Panc1 (cell line): ENCODE measurements at regions not wholly inside any gene's neighbourhood (a gene's known extent, or its start where the extent isn't known, plus 50 kb on each side); places are given as distances from the start of the nearest gene placed in this dataset.

Experiments
- POLR2AphosphoS5 ChIP-seq: IDR thresholded peaks from 2 replicates; pipeline ENCODE4 v1.6.1; 2012; ENCODE audit warnings: mild to moderate bottlenecking, low read depth, low read length, moderate library complexity
- SIN3A ChIP-seq: IDR thresholded peaks from 2 replicates; pipeline ENCODE4 v1.6.1; 2012; ENCODE audit warnings: low read depth, mild to moderate bottlenecking, low read length, moderate library complexity, borderline replicate concordance; ENCODE audit not compliant: insufficient read depth
- TF ChIP-seq, protein P1 (sequence below), 2 experiments: IDR thresholded peaks; 2 replicates each; pipeline ENCODE4 v1.6.1; 2011 to 2012; ENCODE audit warnings: low read depth in 2 of 2, control low read depth in 1 of 2, low read length in 1 of 2, mild to moderate bottlenecking in 1 of 2, moderate library complexity in 1 of 2; ENCODE audit not compliant: insufficient read depth in 1 of 2
- TF ChIP-seq, protein P2 (sequence below): fragments of 450-650 bp; IDR thresholded peaks from 2 replicates; pipeline ENCODE4 v1.5.1; 2017; ENCODE audit warnings: mild to moderate bottlenecking

DNA sequence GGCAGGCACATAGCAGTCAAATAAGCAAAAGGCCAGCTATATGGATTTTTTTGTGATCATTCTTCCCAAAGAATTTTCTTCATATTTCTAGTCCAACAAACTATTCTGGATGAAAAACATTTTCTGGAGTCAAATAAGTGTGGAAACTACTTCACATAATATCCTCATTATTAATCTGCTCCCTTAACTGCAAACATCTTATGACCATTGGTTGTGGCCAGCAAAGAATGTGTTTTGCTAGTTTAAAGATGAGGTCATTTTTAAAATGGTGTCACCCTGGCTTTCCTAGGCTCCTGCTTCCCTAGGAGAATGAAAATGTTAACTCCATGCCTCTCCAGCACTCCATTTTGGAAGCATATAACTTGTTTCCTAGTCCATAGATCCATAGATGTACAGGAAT, 118.8 kb downstream of the SST start:
- TF ChIP-seq, protein P1, sequence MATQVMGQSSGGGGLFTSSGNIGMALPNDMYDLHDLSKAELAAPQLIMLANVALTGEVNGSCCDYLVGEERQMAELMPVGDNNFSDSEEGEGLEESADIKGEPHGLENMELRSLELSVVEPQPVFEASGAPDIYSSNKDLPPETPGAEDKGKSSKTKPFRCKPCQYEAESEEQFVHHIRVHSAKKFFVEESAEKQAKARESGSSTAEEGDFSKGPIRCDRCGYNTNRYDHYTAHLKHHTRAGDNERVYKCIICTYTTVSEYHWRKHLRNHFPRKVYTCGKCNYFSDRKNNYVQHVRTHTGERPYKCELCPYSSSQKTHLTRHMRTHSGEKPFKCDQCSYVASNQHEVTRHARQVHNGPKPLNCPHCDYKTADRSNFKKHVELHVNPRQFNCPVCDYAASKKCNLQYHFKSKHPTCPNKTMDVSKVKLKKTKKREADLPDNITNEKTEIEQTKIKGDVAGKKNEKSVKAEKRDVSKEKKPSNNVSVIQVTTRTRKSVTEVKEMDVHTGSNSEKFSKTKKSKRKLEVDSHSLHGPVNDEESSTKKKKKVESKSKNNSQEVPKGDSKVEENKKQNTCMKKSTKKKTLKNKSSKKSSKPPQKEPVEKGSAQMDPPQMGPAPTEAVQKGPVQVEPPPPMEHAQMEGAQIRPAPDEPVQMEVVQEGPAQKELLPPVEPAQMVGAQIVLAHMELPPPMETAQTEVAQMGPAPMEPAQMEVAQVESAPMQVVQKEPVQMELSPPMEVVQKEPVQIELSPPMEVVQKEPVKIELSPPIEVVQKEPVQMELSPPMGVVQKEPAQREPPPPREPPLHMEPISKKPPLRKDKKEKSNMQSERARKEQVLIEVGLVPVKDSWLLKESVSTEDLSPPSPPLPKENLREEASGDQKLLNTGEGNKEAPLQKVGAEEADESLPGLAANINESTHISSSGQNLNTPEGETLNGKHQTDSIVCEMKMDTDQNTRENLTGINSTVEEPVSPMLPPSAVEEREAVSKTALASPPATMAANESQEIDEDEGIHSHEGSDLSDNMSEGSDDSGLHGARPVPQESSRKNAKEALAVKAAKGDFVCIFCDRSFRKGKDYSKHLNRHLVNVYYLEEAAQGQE (IDR thresholded peaks at IDR 0.05; ENCODE audit: insufficient read depth in 1 of 2, low read depth in 2 of 2, low read length in 1 of 2) = no peak
- TF ChIP-seq POLR2AphosphoS5 (no peak), SIN3A (no peak)
- TF ChIP-seq, protein P2, sequence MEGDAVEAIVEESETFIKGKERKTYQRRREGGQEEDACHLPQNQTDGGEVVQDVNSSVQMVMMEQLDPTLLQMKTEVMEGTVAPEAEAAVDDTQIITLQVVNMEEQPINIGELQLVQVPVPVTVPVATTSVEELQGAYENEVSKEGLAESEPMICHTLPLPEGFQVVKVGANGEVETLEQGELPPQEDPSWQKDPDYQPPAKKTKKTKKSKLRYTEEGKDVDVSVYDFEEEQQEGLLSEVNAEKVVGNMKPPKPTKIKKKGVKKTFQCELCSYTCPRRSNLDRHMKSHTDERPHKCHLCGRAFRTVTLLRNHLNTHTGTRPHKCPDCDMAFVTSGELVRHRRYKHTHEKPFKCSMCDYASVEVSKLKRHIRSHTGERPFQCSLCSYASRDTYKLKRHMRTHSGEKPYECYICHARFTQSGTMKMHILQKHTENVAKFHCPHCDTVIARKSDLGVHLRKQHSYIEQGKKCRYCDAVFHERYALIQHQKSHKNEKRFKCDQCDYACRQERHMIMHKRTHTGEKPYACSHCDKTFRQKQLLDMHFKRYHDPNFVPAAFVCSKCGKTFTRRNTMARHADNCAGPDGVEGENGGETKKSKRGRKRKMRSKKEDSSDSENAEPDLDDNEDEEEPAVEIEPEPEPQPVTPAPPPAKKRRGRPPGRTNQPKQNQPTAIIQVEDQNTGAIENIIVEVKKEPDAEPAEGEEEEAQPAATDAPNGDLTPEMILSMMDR = no peak
